ENCODE measurements at regions not wholly inside any gene's neighbourhood (a gene's known extent, or its start where the extent isn't known, plus 50 kb on each side); places are given as distances from the start of the nearest gene placed in this dataset.
"Not testable (repeated sequence)": the region's sequence is repeated elsewhere in the genome, so short reads cannot be mapped to it uniquely, and the experiment has no call there.

- DNase-seq, result peak; percentile 1
These were observed 1126.3 kb downstream of the SORCS1 start for GRCh38 chr10:106038246-106038645.

GRCh38 chr10:106033065-106033464 is 1131.4 kb downstream of the SORCS1 start:
- DNase-seq, result no peak

- no peak for DNase-seq
These were observed 1132.0 kb downstream of the SORCS1 start for GRCh38 chr10:106032450-106033002.

GRCh38 chr10:106027240-106027639 is 1137.3 kb downstream of the SORCS1 start:
- no peak for DNase-seq

- DNase-seq, result no peak
These were observed 1139.2 kb downstream of the SORCS1 start for GRCh38 chr10:106025208-106025811.

GRCh38 chr10:106023329-106023728 is 1141.2 kb downstream of the SORCS1 start:
- no peak for DNase-seq

- DNase-seq, result not testable (repeated sequence)
These were observed 1144.9 kb downstream of the SORCS1 start for GRCh38 chr10:106019559-106019958.

- DNase-seq, result not testable (repeated sequence)
These were observed 1148.9 kb downstream of the SORCS1 start for GRCh38 chr10:106015369-106016199.

- DNase-seq, result no peak
These were observed 1153.3 kb downstream of the SORCS1 start for GRCh38 chr10:106011250-106011649.

GRCh38 chr10:106000721-106001120 is 1163.8 kb downstream of the SORCS1 start:
- no peak for DNase-seq

GRCh38 chr10:105993609-105994008 is 1170.9 kb downstream of the SORCS1 start:
- no peak for DNase-seq

- DNase-seq, result no peak
These were observed 1171.6 kb downstream of the SORCS1 start for GRCh38 chr10:105992928-105993327.

GRCh38 chr10:105990529-105990928 is 1174.0 kb downstream of the SORCS1 start:
- DNase-seq, result no peak

- no peak for DNase-seq
These were observed 1174.5 kb downstream of the SORCS1 start for GRCh38 chr10:105989995-105990394.

GRCh38 chr10:105988848-105989247 is 1175.7 kb downstream of the SORCS1 start:
- no peak for DNase-seq

GRCh38 chr10:105986912-105987635 is 1177.4 kb downstream of the SORCS1 start:
- no peak for DNase-seq

GRCh38 chr10:105986486-105986885 is 1178.0 kb downstream of the SORCS1 start:
- no peak for DNase-seq

GRCh38 chr10:105982735-105983134 is 1181.8 kb downstream of the SORCS1 start:
- no peak for DNase-seq

- DNase-seq, result no peak
These were observed 1182.8 kb downstream of the SORCS1 start for GRCh38 chr10:105981679-105982078.

- DNase-seq, result peak; percentile 56
These were observed 1189.6 kb downstream of the SORCS1 start for GRCh38 chr10:105974803-105975456.

GRCh38 chr10:105973902-105974301 is 1190.6 kb downstream of the SORCS1 start:
- no peak for DNase-seq

GRCh38 chr10:105973360-105973759 is 1191.1 kb downstream of the SORCS1 start:
- no peak for DNase-seq

- no peak for DNase-seq
These were observed 1193.0 kb downstream of the SORCS1 start for GRCh38 chr10:105971460-105971859.

All from EL (cell line).